GM18870 (cell line): ENCODE measurements at regions not wholly inside any gene's neighbourhood (a gene's known extent, or its start where the extent isn't known, plus 50 kb on each side); places are given as distances from the start of the nearest gene placed in this dataset.

Source experiments
- ATAC-seq: cut with Tn5 transposase; IDR thresholded peaks from one replicate; pipeline ENCODE4 v1.9.1; 2021; ENCODE audit warnings: moderate library complexity; ENCODE audit not compliant: unreplicated experiment

- no peak for ATAC-seq
Observed at GRCh38 chr1:103254691-103255090, 146.4 kb upstream of the COL11A1 start.

- no peak for ATAC-seq
Observed at GRCh38 chr1:103250441-103250861, 142.1 kb upstream of the COL11A1 start.

GRCh38 chr1:103248417-103249102 is 140.2 kb upstream of the COL11A1 start:
- no peak for ATAC-seq

- ATAC-seq: no peak
Observed at GRCh38 chr1:103247517-103247916, 139.2 kb upstream of the COL11A1 start.

- ATAC-seq: no peak
Observed at GRCh38 chr1:103243481-103243880, 135.2 kb upstream of the COL11A1 start.

GRCh38 chr1:103239034-103239433 is 130.7 kb upstream of the COL11A1 start:
- ATAC-seq: no peak

- ATAC-seq: no peak
Observed at GRCh38 chr1:103230061-103230460, 121.7 kb upstream of the COL11A1 start.

GRCh38 chr1:103220631-103221041 is 112.3 kb upstream of the COL11A1 start:
- no peak for ATAC-seq

GRCh38 chr1:103218821-103219220 is 110.5 kb upstream of the COL11A1 start:
- ATAC-seq: no peak

GRCh38 chr1:103218369-103218768 is 110.0 kb upstream of the COL11A1 start:
- ATAC-seq: no peak

GRCh38 chr1:103211073-103211472 is 102.8 kb upstream of the COL11A1 start:
- no peak for ATAC-seq

GRCh38 chr1:103208844-103209243 is 100.5 kb upstream of the COL11A1 start:
- no peak for ATAC-seq

GRCh38 chr1:103199001-103199400 is 90.7 kb upstream of the COL11A1 start:
- no peak for ATAC-seq

- ATAC-seq: no peak
Observed at GRCh38 chr1:103198076-103198475, 89.8 kb upstream of the COL11A1 start.

GRCh38 chr1:103197216-103197615 is 88.9 kb upstream of the COL11A1 start:
- ATAC-seq: no peak

- no peak for ATAC-seq
Observed at GRCh38 chr1:103194984-103195383, 86.7 kb upstream of the COL11A1 start.

- ATAC-seq: no peak
Observed at GRCh38 chr1:103194060-103194459, 85.7 kb upstream of the COL11A1 start.

- ATAC-seq: no peak
Observed at GRCh38 chr1:103191327-103191726, 83.0 kb upstream of the COL11A1 start.

GRCh38 chr1:103190766-103191165 is 82.4 kb upstream of the COL11A1 start:
- ATAC-seq: no peak

GRCh38 chr1:103187673-103188072 is 79.4 kb upstream of the COL11A1 start:
- ATAC-seq: no peak

GRCh38 chr1:103180660-103181059 is 72.3 kb upstream of the COL11A1 start:
- ATAC-seq: no peak

- no peak for ATAC-seq
Observed at GRCh38 chr1:103177108-103177775, 68.9 kb upstream of the COL11A1 start.
